ENCODE measurements at regions not wholly inside any gene's neighbourhood (a gene's known extent, or its start where the extent isn't known, plus 50 kb on each side); places are given as distances from the start of the nearest gene placed in this dataset.

- no peaks in the 10 kb centered on the region for H3K27me3 ChIP-seq (ENCODE audit: control insufficient read depth, insufficient read depth, low read length)
- H3K4me2 ChIP-seq (ENCODE audit: low read length), result peak overlapping the region; percentile 77
- H3K4me1 ChIP-seq (ENCODE audit: control insufficient read depth, insufficient read depth, low read length), result no peaks in the 10 kb centered on the region
- H3K36me3 ChIP-seq (ENCODE audit: insufficient read depth, low read length), result no peaks in the 10 kb centered on the region
- H3K4me3 ChIP-seq (ENCODE audit: low read length), result peak overlapping the region; percentile 64
- no peak overlapping the region for H3K9ac ChIP-seq (ENCODE audit: low read depth, low read length)
- no peaks in the 10 kb centered on the region for H3K9me3 ChIP-seq (replicated peaks; ENCODE audit: low read length)
Observed at GRCh38 chr16:74169687-74170376, 126.8 kb upstream of the PSMD7 start.

DNA sequence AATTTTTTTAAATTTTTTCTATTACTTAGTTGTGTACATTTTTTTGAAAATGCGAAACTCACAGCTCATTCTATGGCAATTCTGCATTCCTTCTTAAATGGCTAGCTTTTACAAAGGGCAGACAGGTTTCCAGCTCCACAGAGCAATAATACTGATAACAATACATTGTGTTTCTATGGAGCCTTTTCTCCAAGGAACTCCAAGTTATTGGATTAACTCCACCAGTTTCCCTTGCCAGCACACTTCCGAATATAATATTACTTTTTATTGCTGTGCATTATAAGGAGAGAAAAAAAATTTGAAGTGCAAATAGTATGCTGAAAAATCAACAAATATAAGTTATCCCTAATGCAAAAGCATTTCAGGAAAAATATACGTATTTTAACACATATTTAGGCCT, 127.5 kb upstream of the PSMD7 start:
- H3K4me1 ChIP-seq (ENCODE audit: control insufficient read depth, insufficient read depth, low read length), result no peaks in the 10 kb centered on the region
- H3K36me3 ChIP-seq (ENCODE audit: insufficient read depth, low read length), result no peaks in the 10 kb centered on the region
- H3K4me2 ChIP-seq (ENCODE audit: low read length), result no peak overlapping the region
- H3K9me3 ChIP-seq (replicated peaks; ENCODE audit: low read length), result no peaks in the 10 kb centered on the region
- H3K9ac ChIP-seq (ENCODE audit: low read depth, low read length), result no peak overlapping the region
- no peak overlapping the region for H3K4me3 ChIP-seq (ENCODE audit: low read length)
- no peaks in the 10 kb centered on the region for H3K27me3 ChIP-seq (ENCODE audit: control insufficient read depth, insufficient read depth, low read length)

DNA sequence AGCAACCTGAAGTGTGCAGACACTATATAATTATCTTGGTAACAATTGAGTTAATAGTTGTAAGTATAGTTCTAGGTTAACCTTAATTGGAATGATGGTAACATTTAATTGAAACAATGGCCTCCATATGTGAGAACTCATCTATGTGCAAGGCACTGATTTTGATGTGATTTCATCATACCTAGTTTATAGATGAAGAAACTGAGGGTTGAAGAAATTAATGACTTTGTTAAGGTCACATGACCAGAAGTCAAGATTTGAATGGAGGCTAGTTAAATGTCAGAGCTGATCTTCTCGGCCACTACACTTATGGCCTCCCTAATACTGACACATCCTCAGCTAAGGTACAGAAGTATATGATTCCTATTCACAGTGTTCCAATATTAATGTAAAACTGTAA, 128.2 kb upstream of the PSMD7 start:
- no peak overlapping the region for H3K4me2 ChIP-seq (ENCODE audit: low read length)
- no peaks in the 10 kb centered on the region for H3K4me1 ChIP-seq (ENCODE audit: control insufficient read depth, insufficient read depth, low read length)
- no peaks in the 10 kb centered on the region for H3K36me3 ChIP-seq (ENCODE audit: insufficient read depth, low read length)
- H3K9me3 ChIP-seq (replicated peaks; ENCODE audit: low read length), result no peaks in the 10 kb centered on the region
- H3K9ac ChIP-seq (ENCODE audit: low read depth, low read length), result no peak overlapping the region
- no peaks in the 10 kb centered on the region for H3K27me3 ChIP-seq (ENCODE audit: control insufficient read depth, insufficient read depth, low read length)
- H3K4me3 ChIP-seq (ENCODE audit: low read length), result no peak overlapping the region

DNA sequence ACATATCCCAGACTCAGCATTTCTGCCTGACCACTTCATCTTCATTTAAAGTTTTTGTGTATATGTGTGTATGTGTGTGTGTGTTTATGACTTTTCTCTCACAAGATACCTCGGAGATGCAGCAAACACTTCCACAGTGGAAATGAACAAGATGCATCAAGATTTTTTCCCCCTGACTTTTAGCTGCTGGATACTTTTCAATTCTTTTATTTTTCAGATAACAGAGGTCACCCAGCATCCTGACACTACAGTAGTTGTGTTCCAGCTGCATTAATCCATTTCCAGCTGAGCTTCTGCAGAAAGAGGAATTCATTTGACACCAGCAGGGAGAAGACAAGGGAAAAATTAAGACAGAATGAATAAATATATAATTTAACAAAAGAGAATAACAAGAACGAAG, 130.2 kb upstream of the PSMD7 start:
- Histone ChIP-seq H3K27me3 (ENCODE audit: control insufficient read depth, insufficient read depth, low read length) (no peaks in the 10 kb centered on the region), H3K36me3 (ENCODE audit: insufficient read depth, low read length) (no peaks in the 10 kb centered on the region), H3K9ac (ENCODE audit: low read depth, low read length) (no peak overlapping the region), H3K4me1 (ENCODE audit: control insufficient read depth, insufficient read depth, low read length) (no peaks in the 10 kb centered on the region), H3K9me3 (replicated peaks; ENCODE audit: low read length) (no peaks in the 10 kb centered on the region), H3K4me2 (ENCODE audit: low read length) (no peak overlapping the region), H3K4me3 (ENCODE audit: low read length) (no peak overlapping the region)

- no peaks in the 10 kb centered on the region for H3K36me3 ChIP-seq (ENCODE audit: insufficient read depth, low read length)
- H3K4me2 ChIP-seq (ENCODE audit: low read length), result no peak overlapping the region
- no peak overlapping the region for H3K4me3 ChIP-seq (ENCODE audit: low read length)
- H3K9me3 ChIP-seq (replicated peaks; ENCODE audit: low read length), result no peaks in the 10 kb centered on the region
- no peak overlapping the region for H3K9ac ChIP-seq (ENCODE audit: low read depth, low read length)
- no peaks in the 10 kb centered on the region for H3K27me3 ChIP-seq (ENCODE audit: control insufficient read depth, insufficient read depth, low read length)
- H3K4me1 ChIP-seq (ENCODE audit: control insufficient read depth, insufficient read depth, low read length), result no peaks in the 10 kb centered on the region
Observed at GRCh38 chr16:74165566-74166080, 131.0 kb upstream of the PSMD7 start.

DNA sequence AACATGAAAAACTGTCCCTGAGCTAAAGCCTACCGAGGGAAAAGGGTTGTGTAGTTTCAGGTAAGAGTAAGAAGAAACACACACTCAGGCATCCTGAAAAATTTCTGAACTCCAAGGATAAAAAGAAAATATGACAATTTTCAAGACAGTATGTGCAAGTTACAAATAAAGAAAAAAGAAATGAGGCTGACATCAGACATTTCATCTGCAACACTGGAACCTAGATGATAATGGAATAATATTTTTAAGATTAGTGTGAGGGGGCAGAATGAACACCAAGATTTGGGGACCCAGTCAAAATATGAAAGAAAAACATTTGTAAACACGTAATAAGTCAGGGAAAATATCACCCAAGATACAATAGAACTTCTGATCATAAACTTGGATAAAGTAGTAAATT, 135.9 kb upstream of the PSMD7 start:
- Histone ChIP-seq H3K9ac (ENCODE audit: low read depth, low read length) (no peak overlapping the region), H3K4me2 (ENCODE audit: low read length) (no peak overlapping the region), H3K4me3 (ENCODE audit: low read length) (no peak overlapping the region), H3K9me3 (replicated peaks; ENCODE audit: low read length) (no peaks in the 10 kb centered on the region), H3K27me3 (ENCODE audit: control insufficient read depth, insufficient read depth, low read length) (no peaks in the 10 kb centered on the region), H3K36me3 (ENCODE audit: insufficient read depth, low read length) (no peaks in the 10 kb centered on the region), H3K4me1 (ENCODE audit: control insufficient read depth, insufficient read depth, low read length) (no peaks in the 10 kb centered on the region)

GRCh38 chr16:74153773-74154172, 142.8 kb upstream of the PSMD7 start:
- no peak overlapping the region for H3K4me3 ChIP-seq (ENCODE audit: low read length)
- H3K4me2 ChIP-seq (ENCODE audit: low read length), result no peak overlapping the region
- H3K9ac ChIP-seq (ENCODE audit: low read depth, low read length), result no peak overlapping the region
- H3K4me1 ChIP-seq (ENCODE audit: control insufficient read depth, insufficient read depth, low read length), result no peaks in the 10 kb centered on the region
- no peaks in the 10 kb centered on the region for H3K9me3 ChIP-seq (replicated peaks; ENCODE audit: low read length)
- H3K27me3 ChIP-seq (ENCODE audit: control insufficient read depth, insufficient read depth, low read length), result no peaks in the 10 kb centered on the region
- no peaks in the 10 kb centered on the region for H3K36me3 ChIP-seq (ENCODE audit: insufficient read depth, low read length)

DNA sequence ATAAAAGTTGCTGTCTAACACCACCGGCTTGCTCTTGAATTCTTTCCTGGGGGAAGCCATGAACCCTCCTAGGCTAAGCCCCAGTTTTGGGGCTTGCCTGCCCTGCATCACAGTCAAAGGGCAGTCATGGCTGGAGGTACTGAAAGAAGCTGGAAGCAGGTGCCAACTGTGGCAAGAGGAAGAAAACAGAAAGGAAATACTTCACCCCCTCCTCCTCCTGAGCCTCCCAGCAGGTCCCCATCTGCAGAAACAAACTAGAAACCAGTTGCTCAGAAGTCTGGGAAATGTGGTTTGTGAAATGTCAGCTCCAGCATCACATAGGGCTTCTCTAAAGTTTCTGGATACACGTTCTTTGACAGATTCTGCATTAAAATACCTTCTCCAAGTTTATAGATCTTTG, 150.0 kb upstream of the PSMD7 start:
- Histone ChIP-seq H3K4me3 (ENCODE audit: low read length) (no peak overlapping the region), H3K4me1 (ENCODE audit: control insufficient read depth, insufficient read depth, low read length) (no peaks in the 10 kb centered on the region), H3K27me3 (ENCODE audit: control insufficient read depth, insufficient read depth, low read length) (no peaks in the 10 kb centered on the region), H3K9me3 (replicated peaks; ENCODE audit: low read length) (no peaks in the 10 kb centered on the region), H3K9ac (ENCODE audit: low read depth, low read length) (no peak overlapping the region), H3K4me2 (ENCODE audit: low read length) (no peak overlapping the region), H3K36me3 (ENCODE audit: insufficient read depth, low read length) (no peaks in the 10 kb centered on the region)

GRCh38 chr16:74143171-74143570, 153.4 kb upstream of the PSMD7 start:
- no peaks in the 10 kb centered on the region for H3K9me3 ChIP-seq (replicated peaks; ENCODE audit: low read length)
- no peak overlapping the region for H3K4me3 ChIP-seq (ENCODE audit: low read length)
- no peak overlapping the region for H3K9ac ChIP-seq (ENCODE audit: low read depth, low read length)

GRCh38 chr16:74141015-74141414, 155.6 kb upstream of the PSMD7 start:
- Histone ChIP-seq H3K9ac (ENCODE audit: low read depth, low read length) (no peak overlapping the region), H3K36me3 (ENCODE audit: insufficient read depth, low read length) (no peaks in the 10 kb centered on the region), H3K4me3 (ENCODE audit: low read length) (no peak overlapping the region), H3K4me2 (ENCODE audit: low read length) (no peak overlapping the region), H3K9me3 (replicated peaks; ENCODE audit: low read length) (no peaks in the 10 kb centered on the region), H3K27me3 (ENCODE audit: control insufficient read depth, insufficient read depth, low read length) (no peaks in the 10 kb centered on the region), H3K4me1 (ENCODE audit: control insufficient read depth, insufficient read depth, low read length) (no peaks in the 10 kb centered on the region)

More at GRCh38 chr16:74143171-74143570, 153.4 kb upstream of the PSMD7 start:
- Histone ChIP-seq H3K36me3 (ENCODE audit: insufficient read depth, low read length) (no peaks in the 10 kb centered on the region), H3K27me3 (ENCODE audit: control insufficient read depth, insufficient read depth, low read length) (no peaks in the 10 kb centered on the region), H3K4me1 (ENCODE audit: control insufficient read depth, insufficient read depth, low read length) (no peaks in the 10 kb centered on the region), H3K4me2 (ENCODE audit: low read length) (no peak overlapping the region)

DNA sequence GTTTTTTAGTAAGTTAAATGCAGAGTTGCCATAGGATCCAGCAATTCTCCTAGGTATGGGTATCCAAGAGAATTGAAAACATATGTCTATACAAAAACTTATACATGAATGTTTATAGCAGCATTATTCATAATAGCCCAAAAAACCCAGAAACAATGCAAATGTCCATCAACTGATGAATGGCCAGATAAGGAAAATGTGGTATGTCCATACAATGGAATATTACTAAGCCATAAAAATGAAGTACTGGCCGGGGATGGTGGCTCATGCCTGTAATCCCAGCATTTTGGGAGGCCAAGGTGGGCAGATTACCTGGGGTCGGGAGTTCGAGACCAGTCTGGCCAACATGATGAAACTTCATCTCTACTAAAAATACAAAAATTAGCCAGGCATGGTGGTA, 156.1 kb upstream of the PSMD7 start:
- Histone ChIP-seq H3K36me3 (ENCODE audit: insufficient read depth, low read length) (no peaks in the 10 kb centered on the region), H3K9me3 (replicated peaks; ENCODE audit: low read length) (no peaks in the 10 kb centered on the region), H3K4me3 (ENCODE audit: low read length) (no peak overlapping the region), H3K4me2 (ENCODE audit: low read length) (no peak overlapping the region), H3K27me3 (ENCODE audit: control insufficient read depth, insufficient read depth, low read length) (no peaks in the 10 kb centered on the region), H3K4me1 (ENCODE audit: control insufficient read depth, insufficient read depth, low read length) (no peaks in the 10 kb centered on the region), H3K9ac (ENCODE audit: low read depth, low read length) (no peak overlapping the region)

DNA sequence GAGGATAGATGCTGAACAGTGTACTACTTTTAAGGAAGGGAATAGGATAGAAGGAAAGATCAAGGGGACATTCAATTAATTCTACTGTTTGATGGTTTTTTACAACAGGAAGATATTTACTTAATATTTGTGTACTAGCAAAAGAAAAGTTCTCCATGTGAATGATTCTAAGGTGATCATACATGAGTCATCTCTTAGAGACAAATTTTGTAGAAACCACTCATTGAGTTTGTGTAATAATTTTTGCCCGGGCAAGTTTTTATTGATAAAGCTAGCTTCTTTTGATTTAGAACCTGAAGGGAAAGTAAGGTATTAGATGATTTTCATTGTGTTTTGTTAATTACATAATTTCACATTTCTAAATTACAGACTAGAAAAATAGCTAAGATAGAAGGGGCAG, 172.8 kb upstream of the PSMD7 start:
- no peaks in the 10 kb centered on the region for H3K4me1 ChIP-seq (ENCODE audit: control insufficient read depth, insufficient read depth, low read length)
- H3K36me3 ChIP-seq (ENCODE audit: insufficient read depth, low read length), result no peaks in the 10 kb centered on the region
- H3K9ac ChIP-seq (ENCODE audit: low read depth, low read length), result no peak overlapping the region
- H3K4me3 ChIP-seq (ENCODE audit: low read length), result no peak overlapping the region
- no peaks in the 10 kb centered on the region for H3K27me3 ChIP-seq (ENCODE audit: control insufficient read depth, insufficient read depth, low read length)
- no peak overlapping the region for H3K4me2 ChIP-seq (ENCODE audit: low read length)
- H3K9me3 ChIP-seq (replicated peaks; ENCODE audit: low read length), result no peaks in the 10 kb centered on the region
